Bronchial epithelial cell (primary cell): ENCODE measurements at regions not wholly inside any gene's neighbourhood (a gene's known extent, or its start where the extent isn't known, plus 50 kb on each side); places are given as distances from the start of the nearest gene placed in this dataset.
A peak's percentile ranks its signal among the peaks of the same experiment; 100 is the strongest.

Experiments used
- DNase-seq: peaks from one replicate; pipeline ENCODE4 v3.0.0-alpha.2; 2010; ENCODE audit warnings: low read depth
- FAIRE-seq: peaks from 2 replicates; lab custom pipeline; 2011; peaks lifted over from hg19 to GRCh38; lab: Jason Lieb, UNC
- H3K27me3 ChIP-seq: 2 replicates; pipeline ENCODE4 v1.5.1; 2011; ENCODE audit warnings: low read length; ENCODE audit not compliant: control insufficient read depth, insufficient read depth
- H3K36me3 ChIP-seq: 2 replicates; pipeline ENCODE4 v1.5.1; 2011; ENCODE audit warnings: low read length; ENCODE audit not compliant: control insufficient read depth, insufficient read depth
- H3K4me3 ChIP-seq: 2 replicates; pipeline ENCODE4 v1.5.1; 2011; ENCODE audit warnings: mild to moderate bottlenecking, low read depth, low read length, control low read depth
- CTCF ChIP-seq: IDR thresholded peaks from 2 replicates; pipeline ENCODE4 v1.5.1; 2011; ENCODE audit warnings: mild to moderate bottlenecking, moderate library complexity, low read length, control low read depth, inconsistent platforms; ENCODE audit not compliant: insufficient read depth, severe bottlenecking

GRCh38 chr6:51513891-51514747 lies 573.3 kb downstream of the PKHD1 start:
- Histone ChIP-seq H3K27me3 (no peaks in the 10 kb centered on the region), H3K36me3 (no peaks in the 10 kb centered on the region), H3K4me3 (no peak overlapping the region)
- DNase-seq (peak; percentile 99), FAIRE-seq (peak; percentile 96)
- no peak for TF ChIP-seq CTCF

- FAIRE-seq (no peak), DNase-seq (peak; percentile 47)
- no peak overlapping the region for H3K4me3 ChIP-seq
- no peaks in the 10 kb centered on the region for H3K36me3 ChIP-seq
- no peaks in the 10 kb centered on the region for H3K27me3 ChIP-seq
- TF ChIP-seq CTCF = peak; percentile 32
Measured at GRCh38 chr6:51514748-51515402, 572.5 kb downstream of the PKHD1 start.

- DNase-seq = no peak
- no peak for TF ChIP-seq CTCF
Measured at GRCh38 chr6:51526049-51526448, 561.4 kb downstream of the PKHD1 start.

GRCh38 chr6:51526922-51527321 lies 560.5 kb downstream of the PKHD1 start:
- TF ChIP-seq CTCF = no peak
- H3K4me3 ChIP-seq = no peak overlapping the region
- FAIRE-seq (no peak), DNase-seq (no peak)
- H3K36me3 ChIP-seq = no peaks in the 10 kb centered on the region
- no peaks in the 10 kb centered on the region for H3K27me3 ChIP-seq

More at GRCh38 chr6:51526049-51526448, 561.4 kb downstream of the PKHD1 start:
- FAIRE-seq = no peak
- no peaks in the 10 kb centered on the region for H3K36me3 ChIP-seq
- no peaks in the 10 kb centered on the region for H3K27me3 ChIP-seq
- H3K4me3 ChIP-seq = no peak overlapping the region

- DNase-seq (peak; percentile 56), FAIRE-seq (peak; percentile 66)
- H3K4me3 ChIP-seq = no peak overlapping the region
- H3K27me3 ChIP-seq = no peaks in the 10 kb centered on the region
- no peaks in the 10 kb centered on the region for H3K36me3 ChIP-seq
- TF ChIP-seq CTCF = no peak
Measured at GRCh38 chr6:51528556-51528955, 558.9 kb downstream of the PKHD1 start.
